ENCODE measurements at regions not wholly inside any gene's neighbourhood (a gene's known extent, or its start where the extent isn't known, plus 50 kb on each side); places are given as distances from the start of the nearest gene placed in this dataset.

DNA sequence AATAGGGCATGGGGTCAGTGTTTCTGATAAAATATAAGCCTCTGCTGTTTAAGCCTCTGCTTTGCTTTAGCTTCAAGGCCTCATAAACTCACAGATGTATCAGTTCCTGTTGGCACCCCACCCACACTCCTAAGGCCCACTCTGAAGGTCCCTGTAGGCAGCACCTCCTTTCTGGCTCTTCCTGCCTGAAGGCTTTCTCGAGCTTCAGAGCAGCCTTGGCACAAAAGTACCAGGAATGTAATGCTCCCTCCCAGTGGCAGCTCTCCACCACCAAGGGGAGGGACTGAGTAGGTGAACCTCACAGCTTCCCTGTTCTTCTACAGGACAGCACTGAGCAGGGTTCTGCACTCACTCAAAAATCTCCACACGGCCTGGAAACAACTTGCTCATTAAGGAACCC, 102.2 kb downstream of the ABHD5 start:
- Histone ChIP-seq H3K36me3 (ENCODE audit: low read depth) (no peaks in the 10 kb centered on the region), H3K9me3 (no peaks in the 10 kb centered on the region), H3K4me1 (ENCODE audit: low read depth) (no peaks in the 10 kb centered on the region), H3K4me3 (no peak overlapping the region)
- TF ChIP-seq, protein P1, sequence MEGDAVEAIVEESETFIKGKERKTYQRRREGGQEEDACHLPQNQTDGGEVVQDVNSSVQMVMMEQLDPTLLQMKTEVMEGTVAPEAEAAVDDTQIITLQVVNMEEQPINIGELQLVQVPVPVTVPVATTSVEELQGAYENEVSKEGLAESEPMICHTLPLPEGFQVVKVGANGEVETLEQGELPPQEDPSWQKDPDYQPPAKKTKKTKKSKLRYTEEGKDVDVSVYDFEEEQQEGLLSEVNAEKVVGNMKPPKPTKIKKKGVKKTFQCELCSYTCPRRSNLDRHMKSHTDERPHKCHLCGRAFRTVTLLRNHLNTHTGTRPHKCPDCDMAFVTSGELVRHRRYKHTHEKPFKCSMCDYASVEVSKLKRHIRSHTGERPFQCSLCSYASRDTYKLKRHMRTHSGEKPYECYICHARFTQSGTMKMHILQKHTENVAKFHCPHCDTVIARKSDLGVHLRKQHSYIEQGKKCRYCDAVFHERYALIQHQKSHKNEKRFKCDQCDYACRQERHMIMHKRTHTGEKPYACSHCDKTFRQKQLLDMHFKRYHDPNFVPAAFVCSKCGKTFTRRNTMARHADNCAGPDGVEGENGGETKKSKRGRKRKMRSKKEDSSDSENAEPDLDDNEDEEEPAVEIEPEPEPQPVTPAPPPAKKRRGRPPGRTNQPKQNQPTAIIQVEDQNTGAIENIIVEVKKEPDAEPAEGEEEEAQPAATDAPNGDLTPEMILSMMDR (IDR thresholded peaks at IDR 0.05): no peak
- intact Hi-C loops (cut with DNase I, micrococcal nuclease): no loop called here
- DNase-seq (no peak), ATAC-seq (no peak)

GRCh38 chr3:43793648-43794372, 103.1 kb downstream of the ABHD5 start:
- Histone ChIP-seq H3K4me1 (ENCODE audit: low read depth) (no peaks in the 10 kb centered on the region), H3K9me3 (no peaks in the 10 kb centered on the region), H3K4me3 (no peak overlapping the region), H3K36me3 (ENCODE audit: low read depth) (no peaks in the 10 kb centered on the region)
- TF ChIP-seq, protein P1 (IDR thresholded peaks at IDR 0.05): no peak
- intact Hi-C loops (cut with DNase I, micrococcal nuclease): no loop called here
- DNase-seq (no peak), ATAC-seq (no peak)

GRCh38 chr3:43794776-43795175, 104.0 kb downstream of the ABHD5 start:
- ATAC-seq (no peak), DNase-seq (no peak)
- no peaks in the 10 kb centered on the region for H3K36me3 ChIP-seq (ENCODE audit: low read depth)
- TF ChIP-seq, protein P1 (IDR thresholded peaks at IDR 0.05): no peak
- H3K4me1 ChIP-seq (ENCODE audit: low read depth): no peaks in the 10 kb centered on the region
- H3K9me3 ChIP-seq: no peaks in the 10 kb centered on the region
- no peak overlapping the region for H3K4me3 ChIP-seq
- intact Hi-C loops (cut with DNase I, micrococcal nuclease): no loop called here

GRCh38 chr3:43795491-43795890, 104.8 kb downstream of the ABHD5 start:
- DNase-seq: no peak
- TF ChIP-seq, protein P1 (IDR thresholded peaks at IDR 0.05): no peak
- no peak for ATAC-seq
- intact Hi-C loops (cut with DNase I, micrococcal nuclease): no loop called here
- H3K4me3 ChIP-seq: no peak overlapping the region
- H3K9me3 ChIP-seq: peaks cover 3% of the 10 kb centered on the region
- no peaks in the 10 kb centered on the region for H3K36me3 ChIP-seq (ENCODE audit: low read depth)
- no peaks in the 10 kb centered on the region for H3K4me1 ChIP-seq (ENCODE audit: low read depth)

- peaks cover 4% of the 10 kb centered on the region for H3K9me3 ChIP-seq
- intact Hi-C loops (cut with DNase I, micrococcal nuclease): no loop called here
- no peaks in the 10 kb centered on the region for H3K36me3 ChIP-seq (ENCODE audit: low read depth)
- DNase-seq (no peak), ATAC-seq (no peak)
- TF ChIP-seq, protein P1 (IDR thresholded peaks at IDR 0.05): no peak
- H3K4me1 ChIP-seq (ENCODE audit: low read depth): no peaks in the 10 kb centered on the region
- H3K4me3 ChIP-seq: no peak overlapping the region
Measured at GRCh38 chr3:43796041-43796596, 105.4 kb downstream of the ABHD5 start.
